GM18858 (cell line): ENCODE measurements at regions not wholly inside any gene's neighbourhood (a gene's known extent, or its start where the extent isn't known, plus 50 kb on each side); places are given as distances from the start of the nearest gene placed in this dataset.
"Not testable (repeated sequence)": the region's sequence is repeated elsewhere in the genome, so short reads cannot be mapped to it uniquely, and the experiment has no call there.

Source experiments
- ATAC-seq: cut with Tn5 transposase; IDR thresholded peaks from one replicate; pipeline ENCODE4 v1.9.1; 2021; ENCODE audit not compliant: unreplicated experiment

GRCh38 chr4:52370576-52370975 is 288.5 kb downstream of the USP46 start:
- no peak for ATAC-seq

GRCh38 chr4:52371841-52372240 is 287.3 kb downstream of the USP46 start:
- ATAC-seq, result no peak

- no peak for ATAC-seq
Measured at GRCh38 chr4:52372269-52372668, 286.8 kb downstream of the USP46 start.

GRCh38 chr4:52372747-52373146 is 286.4 kb downstream of the USP46 start:
- no peak for ATAC-seq

- no peak for ATAC-seq
Measured at GRCh38 chr4:52373650-52374049, 285.5 kb downstream of the USP46 start.

GRCh38 chr4:52374877-52375276 is 284.2 kb downstream of the USP46 start:
- ATAC-seq, result no peak

GRCh38 chr4:52376132-52376704 is 282.9 kb downstream of the USP46 start:
- ATAC-seq, result no peak

- no peak for ATAC-seq
Measured at GRCh38 chr4:52377563-52377962, 281.5 kb downstream of the USP46 start.

- no peak for ATAC-seq
Measured at GRCh38 chr4:52407545-52407944, 251.6 kb downstream of the USP46 start.

GRCh38 chr4:52408032-52408431 is 251.1 kb downstream of the USP46 start:
- no peak for ATAC-seq

GRCh38 chr4:52408471-52408870 is 250.6 kb downstream of the USP46 start:
- no peak for ATAC-seq

GRCh38 chr4:52409766-52410165 is 249.3 kb downstream of the USP46 start:
- not testable (repeated sequence) for ATAC-seq

GRCh38 chr4:52410971-52411370 is 248.1 kb downstream of the USP46 start:
- ATAC-seq, result no peak

- no peak for ATAC-seq
Measured at GRCh38 chr4:52420330-52420729, 238.8 kb downstream of the USP46 start.

GRCh38 chr4:52421811-52422213 is 237.3 kb downstream of the USP46 start:
- ATAC-seq, result no peak

- peak; percentile 65 for ATAC-seq
Measured at GRCh38 chr4:52423967-52424366, 235.1 kb downstream of the USP46 start.

GRCh38 chr4:52425751-52426326 is 233.3 kb downstream of the USP46 start:
- ATAC-seq, result no peak

GRCh38 chr4:52431410-52431809 is 227.7 kb downstream of the USP46 start:
- ATAC-seq, result no peak

GRCh38 chr4:52431869-52432268 is 227.2 kb downstream of the USP46 start:
- ATAC-seq, result no peak

GRCh38 chr4:52442524-52442923 is 216.6 kb downstream of the USP46 start:
- ATAC-seq, result not testable (repeated sequence)

GRCh38 chr4:52472444-52472843 is 186.7 kb downstream of the USP46 start:
- no peak for ATAC-seq

- no peak for ATAC-seq
Measured at GRCh38 chr4:52477191-52477780, 181.8 kb downstream of the USP46 start.
